ENCODE measurements at regions not wholly inside any gene's neighbourhood (a gene's known extent, or its start where the extent isn't known, plus 50 kb on each side); places are given as distances from the start of the nearest gene placed in this dataset.

DNA sequence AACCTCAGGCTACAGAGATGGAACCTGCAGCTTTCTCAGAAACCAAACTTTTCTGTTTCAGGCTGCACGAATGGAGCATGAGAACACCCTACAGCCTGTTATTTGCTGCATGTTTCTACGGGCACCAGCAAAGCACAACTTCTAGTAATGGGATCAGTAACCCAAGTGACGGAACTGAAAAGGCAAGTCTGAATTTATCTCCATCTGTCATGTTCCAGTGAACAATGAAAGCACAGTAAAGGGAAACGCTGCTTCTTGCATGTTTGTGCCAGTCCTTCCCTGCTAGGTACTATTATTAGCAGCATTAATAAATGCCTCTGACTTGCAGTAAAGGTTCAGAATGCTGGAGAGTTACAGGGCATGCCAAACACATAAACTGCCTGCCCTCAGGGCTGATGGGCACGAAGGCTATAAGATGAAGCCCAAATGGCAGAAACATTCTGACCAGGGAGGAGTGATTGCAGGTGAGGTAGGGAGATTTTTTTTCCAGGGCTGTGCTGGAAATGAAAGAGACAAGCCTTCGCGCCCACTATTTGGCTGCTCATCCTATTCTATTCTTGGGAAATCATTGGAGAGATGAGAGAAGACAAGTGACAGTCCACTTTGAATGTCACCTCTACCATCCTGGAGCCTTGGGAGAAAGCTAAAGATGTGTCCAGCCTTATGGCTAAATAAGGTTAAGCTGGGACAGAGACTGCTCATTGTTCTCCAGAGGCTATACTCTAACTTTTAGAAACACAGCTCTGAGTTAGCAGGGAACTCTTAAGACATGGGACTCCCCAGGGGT is 100.4 kb upstream of the PLXNC1 start:
- 91% methylated on average over 7 of the region's 7 CpGs for WGBS
- H3K27ac ChIP-seq (ENCODE audit: low read depth, low read length): no peak overlapping the region
- no peak overlapping the region for H3K4me3 ChIP-seq (ENCODE audit: low read length)
- no peaks in the 10 kb centered on the region for H3K9me3 ChIP-seq (ENCODE audit: insufficient read depth, low read depth, low read length)
- H3K4me1 ChIP-seq (ENCODE audit: insufficient read depth, low read length): peaks cover 5% of the 10 kb centered on the region; the same call in 1 of the 2 replicates
- no peak overlapping the region for H3K9ac ChIP-seq (ENCODE audit: low read depth, low read length)
- H3K27me3 ChIP-seq (ENCODE audit: insufficient read depth, low read length): no peaks in the 10 kb centered on the region
- H3K36me3 ChIP-seq (ENCODE audit: insufficient read depth, low read length): no peaks in the 10 kb centered on the region

DNA sequence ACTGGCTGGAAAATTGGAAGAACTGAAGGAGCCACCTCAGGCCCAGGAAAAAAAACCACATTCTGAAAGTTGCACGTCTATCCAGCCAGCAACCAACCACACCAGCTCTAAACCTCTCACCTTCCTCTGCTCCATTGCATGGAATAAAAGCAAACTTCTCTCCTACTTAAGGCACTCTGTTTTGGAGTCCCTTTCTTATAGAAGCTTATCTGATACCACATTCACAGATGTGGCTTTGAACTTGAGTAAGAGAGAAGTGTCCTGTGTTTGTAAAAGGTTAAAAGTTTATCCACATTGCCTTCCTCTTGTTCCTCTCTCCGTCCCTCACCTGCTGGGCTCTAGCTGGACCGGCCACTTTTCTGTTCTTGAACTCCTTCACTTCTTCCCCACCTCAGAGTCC is 99.6 kb upstream of the PLXNC1 start:
- no peaks in the 10 kb centered on the region for H3K36me3 ChIP-seq (ENCODE audit: insufficient read depth, low read length)
- H3K27ac ChIP-seq (ENCODE audit: low read depth, low read length): no peak overlapping the region
- peaks cover 5% of the 10 kb centered on the region for H3K9me3 ChIP-seq (ENCODE audit: insufficient read depth, low read depth, low read length)
- no peaks in the 10 kb centered on the region for H3K27me3 ChIP-seq (ENCODE audit: insufficient read depth, low read length)
- no peak overlapping the region for H3K4me3 ChIP-seq (ENCODE audit: low read length)
- 88% methylated on average over 3 of the region's 3 CpGs for WGBS
- no peak overlapping the region for H3K9ac ChIP-seq (ENCODE audit: low read depth, low read length)
- H3K4me1 ChIP-seq (ENCODE audit: insufficient read depth, low read length): peaks cover 8% of the 10 kb centered on the region; the same call in 1 of the 2 replicates

DNA sequence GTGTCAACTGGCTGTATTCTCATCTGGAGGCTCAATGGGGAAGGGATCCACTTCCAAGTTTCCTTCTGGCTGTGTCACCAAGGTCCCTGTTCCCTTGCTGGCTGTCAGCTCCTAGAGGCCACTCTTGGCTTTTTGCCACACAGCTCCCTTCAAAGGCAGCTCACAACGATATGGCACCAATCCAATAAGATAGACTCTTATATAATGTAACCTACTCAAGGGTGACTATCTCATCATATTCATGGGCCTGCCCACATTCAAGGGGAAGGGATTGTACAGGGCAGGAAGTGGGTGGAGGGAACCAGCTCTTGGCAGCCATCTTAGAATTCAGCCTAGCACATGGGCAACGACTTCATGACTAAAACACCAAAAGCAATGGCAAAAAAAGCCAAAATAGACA is 98.7 kb upstream of the PLXNC1 start:
- Histone ChIP-seq H3K9ac (ENCODE audit: low read depth, low read length) (no peak overlapping the region), H3K36me3 (ENCODE audit: insufficient read depth, low read length) (no peaks in the 10 kb centered on the region), H3K27me3 (ENCODE audit: insufficient read depth, low read length) (no peaks in the 10 kb centered on the region), H3K4me3 (ENCODE audit: low read length) (no peak overlapping the region), H3K4me1 (ENCODE audit: insufficient read depth, low read length) (peaks cover 8% of the 10 kb centered on the region; the same call in 1 of the 2 replicates), H3K27ac (ENCODE audit: low read depth, low read length) (no peak overlapping the region), H3K9me3 (ENCODE audit: insufficient read depth, low read depth, low read length) (peaks cover 8% of the 10 kb centered on the region)
- 94% methylated on average over 2 of the region's 2 CpGs for WGBS

DNA sequence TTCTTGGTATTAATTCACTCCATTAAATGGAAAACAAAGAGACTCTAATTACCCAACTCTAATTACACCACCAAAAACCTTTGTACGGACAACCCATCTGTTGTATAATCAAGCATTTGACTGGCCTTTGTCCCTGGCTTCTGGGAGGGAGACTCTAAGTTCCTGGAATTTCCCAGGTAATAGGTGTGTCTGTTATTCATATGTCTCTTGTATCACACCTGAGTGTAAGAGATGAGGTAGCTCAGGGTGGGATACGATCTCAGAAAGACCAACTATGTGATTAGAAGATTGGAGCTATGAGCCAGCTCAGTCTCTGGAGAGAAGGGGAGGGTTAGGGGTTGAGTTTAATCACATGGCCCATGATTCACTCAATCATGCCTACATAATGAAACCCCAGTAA is 94.7 kb upstream of the PLXNC1 start:
- no peak overlapping the region for H3K4me3 ChIP-seq (ENCODE audit: low read length)
- 96% methylated on average over 2 of the region's 2 CpGs for WGBS
- no peaks in the 10 kb centered on the region for H3K27me3 ChIP-seq (ENCODE audit: insufficient read depth, low read length)
- peaks cover 8% of the 10 kb centered on the region for H3K9me3 ChIP-seq (ENCODE audit: insufficient read depth, low read depth, low read length)
- peaks cover 8% of the 10 kb centered on the region; the same call in 1 of the 2 replicates for H3K4me1 ChIP-seq (ENCODE audit: insufficient read depth, low read length)
- H3K27ac ChIP-seq (ENCODE audit: low read depth, low read length): no peak overlapping the region
- H3K9ac ChIP-seq (ENCODE audit: low read depth, low read length): no peak overlapping the region
- H3K36me3 ChIP-seq (ENCODE audit: insufficient read depth, low read length): no peaks in the 10 kb centered on the region

DNA sequence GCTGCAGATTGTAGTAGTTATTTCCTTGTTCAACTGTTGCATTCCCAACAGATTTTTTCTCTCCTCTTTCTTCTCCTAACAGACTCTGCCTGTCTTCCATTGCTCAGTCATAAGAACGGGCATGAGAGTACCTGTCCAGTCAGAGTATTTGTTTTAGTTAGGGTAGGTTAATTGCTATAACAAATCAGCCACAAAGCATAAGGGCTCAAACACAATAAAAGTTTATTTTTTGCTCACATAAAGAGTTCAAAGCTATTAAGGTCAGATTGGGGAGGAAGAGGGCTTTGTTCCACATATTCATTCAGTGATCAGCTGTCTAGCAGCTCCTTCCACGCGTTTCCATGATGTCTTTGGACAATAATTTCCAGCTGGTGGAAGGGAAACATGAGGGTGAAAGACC is 92.8 kb upstream of the PLXNC1 start:
- Histone ChIP-seq H3K9ac (ENCODE audit: low read depth, low read length) (no peak overlapping the region), H3K4me1 (ENCODE audit: insufficient read depth, low read length) (peaks cover 8% of the 10 kb centered on the region; the same call in 1 of the 2 replicates), H3K36me3 (ENCODE audit: insufficient read depth, low read length) (no peaks in the 10 kb centered on the region), H3K27ac (ENCODE audit: low read depth, low read length) (no peak overlapping the region), H3K9me3 (ENCODE audit: insufficient read depth, low read depth, low read length) (peaks cover 8% of the 10 kb centered on the region), H3K4me3 (ENCODE audit: low read length) (no peak overlapping the region), H3K27me3 (ENCODE audit: insufficient read depth, low read length) (no peaks in the 10 kb centered on the region)
- WGBS: 91% methylated on average over 2 of the region's 3 CpGs

DNA sequence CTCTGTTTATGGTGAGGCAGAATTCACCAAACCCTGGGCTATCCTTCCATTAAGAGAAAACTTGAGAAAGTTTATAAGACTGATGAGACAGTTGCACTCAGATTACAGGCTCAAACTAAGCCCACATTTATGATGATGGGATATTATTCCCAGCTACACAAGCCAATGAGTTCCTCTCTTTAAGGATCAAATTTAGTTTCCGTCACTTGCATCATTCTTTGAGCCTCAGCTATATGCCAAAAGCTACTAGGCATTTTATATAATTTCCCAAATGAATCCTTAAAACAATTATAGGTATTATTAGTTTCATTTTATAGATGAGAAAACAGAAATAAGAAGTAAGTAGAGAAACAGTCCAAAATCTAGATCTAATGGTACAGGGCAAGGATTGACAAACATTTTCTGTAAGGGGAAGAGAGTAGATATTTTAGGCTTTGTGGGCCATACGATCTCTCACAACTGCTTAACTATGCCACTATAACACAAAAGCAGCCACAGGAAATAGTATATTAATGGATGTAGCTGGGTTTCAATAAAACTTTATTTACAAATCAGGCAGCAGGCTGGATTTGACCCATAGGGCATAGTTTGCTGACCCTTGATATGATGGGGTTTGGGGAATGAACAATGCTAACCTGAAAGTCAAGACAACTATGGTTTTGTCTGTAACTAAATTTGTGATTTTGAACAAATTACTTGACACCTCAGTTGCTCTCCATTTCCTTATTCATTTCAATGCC is 91.8 kb upstream of the PLXNC1 start:
- 94% methylated on average over 1 of the region's 2 CpGs for WGBS

DNA sequence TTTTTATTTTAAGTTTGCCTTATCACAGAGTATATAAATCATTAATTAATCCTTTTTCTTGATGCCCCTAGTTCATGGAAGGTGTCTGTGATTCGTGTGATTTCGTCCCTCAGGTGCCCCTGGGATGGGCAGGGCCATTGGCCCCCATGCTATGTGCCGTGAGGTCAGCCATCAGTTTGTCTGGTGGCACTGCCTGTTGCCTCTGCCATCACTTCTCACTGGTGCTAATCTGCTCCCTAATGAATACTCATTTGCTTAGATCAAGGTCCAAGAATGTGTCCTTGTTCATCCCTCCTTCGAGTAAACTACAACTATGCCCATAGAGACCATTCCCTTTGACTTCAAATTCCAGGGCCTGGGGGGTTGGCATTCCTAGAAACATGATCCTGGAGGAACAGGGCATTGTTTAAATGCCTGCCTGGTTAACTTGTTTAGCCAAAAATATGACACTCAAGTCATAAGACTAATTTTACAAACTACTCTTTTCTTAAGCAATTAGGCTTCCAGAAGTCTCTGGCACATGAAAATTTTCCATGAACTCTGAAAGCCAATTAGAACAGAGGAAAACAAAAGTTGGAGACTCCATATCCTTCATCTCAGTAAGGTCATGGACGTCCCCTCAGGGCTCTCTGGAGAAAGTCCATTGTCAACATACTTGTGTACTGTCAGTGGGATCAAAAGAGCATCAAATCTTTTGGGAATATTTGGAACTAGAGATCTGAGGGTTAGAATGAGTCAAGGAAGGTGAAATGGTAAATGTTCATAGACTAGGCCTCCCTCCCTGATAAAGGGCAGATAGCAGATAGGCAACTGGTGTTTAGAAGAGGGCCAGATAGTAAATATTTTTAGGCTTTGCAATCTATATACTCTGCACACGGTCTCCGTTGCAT is 90.9 kb upstream of the PLXNC1 start:
- H3K27me3 ChIP-seq (ENCODE audit: insufficient read depth, low read length): no peaks in the 10 kb centered on the region
- peaks cover 8% of the 10 kb centered on the region for H3K9me3 ChIP-seq (ENCODE audit: insufficient read depth, low read depth, low read length)
- no peak overlapping the region for H3K27ac ChIP-seq (ENCODE audit: low read depth, low read length)
- no peak overlapping the region for H3K4me3 ChIP-seq (ENCODE audit: low read length)
- peaks cover 7% of the 10 kb centered on the region; the same call in 1 of the 2 replicates for H3K4me1 ChIP-seq (ENCODE audit: insufficient read depth, low read length)
- no peaks in the 10 kb centered on the region for H3K36me3 ChIP-seq (ENCODE audit: insufficient read depth, low read length)
- 92% methylated on average over 5 of the region's 7 CpGs for WGBS
- H3K9ac ChIP-seq (ENCODE audit: low read depth, low read length): no peak overlapping the region

More for the DNA sequence above, 91.8 kb upstream of the PLXNC1 start:
- H3K9ac ChIP-seq (ENCODE audit: low read depth, low read length): no peak overlapping the region
- H3K9me3 ChIP-seq (ENCODE audit: insufficient read depth, low read depth, low read length): peaks cover 8% of the 10 kb centered on the region
- H3K4me3 ChIP-seq (ENCODE audit: low read length): no peak overlapping the region
- H3K4me1 ChIP-seq (ENCODE audit: insufficient read depth, low read length): peaks cover 8% of the 10 kb centered on the region; the same call in 1 of the 2 replicates
- H3K27me3 ChIP-seq (ENCODE audit: insufficient read depth, low read length): no peaks in the 10 kb centered on the region
- H3K27ac ChIP-seq (ENCODE audit: low read depth, low read length): no peak overlapping the region
- H3K36me3 ChIP-seq (ENCODE audit: insufficient read depth, low read length): no peaks in the 10 kb centered on the region

DNA sequence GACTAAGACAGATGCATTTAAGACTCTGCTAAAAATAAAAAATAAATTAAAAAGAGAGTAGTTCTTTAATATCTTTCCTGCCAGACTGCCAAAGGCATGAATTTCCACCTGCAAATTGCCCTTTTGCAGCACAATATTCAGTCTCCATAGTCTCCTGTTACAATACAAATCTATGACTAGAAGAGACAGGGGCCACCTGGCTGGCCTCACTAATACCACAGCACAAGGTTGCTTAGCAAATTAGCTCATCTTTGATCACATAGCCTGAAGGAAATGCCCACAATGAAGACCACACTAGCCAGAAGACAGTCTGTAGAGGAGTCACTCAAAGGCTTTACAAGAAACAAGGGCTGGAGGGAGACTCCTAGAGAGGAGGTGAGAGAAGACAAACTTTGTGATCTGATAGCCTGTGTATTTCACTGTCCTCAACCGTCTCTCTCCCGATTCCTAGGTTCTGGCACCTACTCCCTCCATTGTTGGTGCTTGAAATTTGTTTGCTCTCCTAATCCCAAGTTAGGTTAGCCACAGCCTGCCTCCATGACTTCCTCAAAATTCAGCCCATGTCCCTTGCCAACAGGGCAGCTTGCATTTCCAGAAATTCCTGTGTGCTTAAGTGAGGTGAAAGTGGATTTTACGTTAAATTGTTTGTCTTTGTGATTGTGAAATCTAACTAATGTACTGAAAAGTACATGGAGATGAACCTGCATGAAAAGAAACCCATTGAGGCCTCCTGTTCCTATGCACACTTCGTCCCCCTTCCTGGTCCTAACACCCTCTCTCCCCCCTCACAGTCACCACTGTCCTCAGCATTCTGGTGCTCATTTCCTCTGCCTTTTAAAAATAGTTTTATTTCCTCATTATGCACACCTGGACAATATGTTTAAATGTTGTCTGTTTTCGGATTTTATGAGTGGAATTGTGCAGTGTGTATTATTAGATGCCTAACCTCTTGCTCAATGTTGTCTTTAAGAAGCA is 88.7 kb upstream of the PLXNC1 start:
- no peak overlapping the region for H3K4me3 ChIP-seq (ENCODE audit: low read length)
- 0 out of 2 replicates have a peak, but pooled peaks cover 5% of the 10 kb centered on the region for H3K9me3 ChIP-seq (ENCODE audit: insufficient read depth, low read depth, low read length)
- no peak overlapping the region for H3K9ac ChIP-seq (ENCODE audit: low read depth, low read length)
- no peaks in the 10 kb centered on the region; the same call in 1 of the 2 replicates for H3K4me1 ChIP-seq (ENCODE audit: insufficient read depth, low read length)
- H3K27ac ChIP-seq (ENCODE audit: low read depth, low read length): no peak overlapping the region
- 84% methylated on average over 5 of the region's 5 CpGs for WGBS
- no peaks in the 10 kb centered on the region for H3K27me3 ChIP-seq (ENCODE audit: insufficient read depth, low read length)
- H3K36me3 ChIP-seq (ENCODE audit: insufficient read depth, low read length): no peaks in the 10 kb centered on the region

DNA sequence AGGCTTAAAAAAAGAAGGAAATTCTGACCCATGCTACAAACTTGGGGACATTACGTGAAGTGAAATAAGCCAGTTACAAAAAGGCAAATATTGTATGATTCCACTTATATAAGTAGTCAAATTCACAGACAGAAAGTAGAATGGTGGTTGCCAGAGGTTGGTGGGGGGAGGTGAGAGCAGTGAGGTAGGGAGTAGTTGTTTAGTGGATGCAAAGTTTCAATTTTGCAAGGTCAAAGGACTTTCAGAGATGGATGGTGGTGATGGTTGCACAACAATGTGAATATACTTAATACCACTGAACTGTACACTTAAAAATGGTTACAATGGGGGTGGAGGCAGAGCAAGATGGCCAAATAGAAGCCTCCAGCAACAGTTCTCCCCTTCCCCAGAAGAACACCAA is 86.2 kb upstream of the PLXNC1 start:
- 83% methylated on average over 1 of the region's 1 CpG for WGBS
- no peak overlapping the region for H3K9ac ChIP-seq (ENCODE audit: low read depth, low read length)
- H3K27me3 ChIP-seq (ENCODE audit: insufficient read depth, low read length): no peaks in the 10 kb centered on the region
- H3K36me3 ChIP-seq (ENCODE audit: insufficient read depth, low read length): no peaks in the 10 kb centered on the region
- H3K4me1 ChIP-seq (ENCODE audit: insufficient read depth, low read length): no peaks in the 10 kb centered on the region; the same call in 1 of the 2 replicates
- H3K27ac ChIP-seq (ENCODE audit: low read depth, low read length): no peak overlapping the region
- H3K4me3 ChIP-seq (ENCODE audit: low read length): no peak overlapping the region
- H3K9me3 ChIP-seq (ENCODE audit: insufficient read depth, low read depth, low read length): 0 out of 2 replicates have a peak, but pooled peaks cover 5% of the 10 kb centered on the region

Measured in HUES64 (cell line).